Body of pancreas (tissue), 4 donors: ENCODE measurements at regions not wholly inside any gene's neighbourhood (a gene's known extent, or its start where the extent isn't known, plus 50 kb on each side); places are given as distances from the start of the nearest gene placed in this dataset.

Experiments
- CTCF ChIP-seq, 7 experiments: fragments of 450-650 bp in 4 of 7; fragments of 200-600 bp in 3 of 7; sonication (generic) in 3 of 7; IDR thresholded peaks; one replicate each; pipeline ENCODE4 v1.5.1; 2016 to 2019; ENCODE audit warnings: antibody characterized with exemption in 7 of 7
- POLR2A ChIP-seq, 3 donors: fragments of 450-650 bp; IDR thresholded peaks; one replicate each; pipeline ENCODE4 v1.6.1; 2016; ENCODE audit warnings: antibody characterized with exemption in 3 of 3, mild to moderate bottlenecking in 2 of 3

GRCh38 chr3:18670759-18671158, 245.6 kb upstream of the SATB1 start:
- TF ChIP-seq CTCF (IDR thresholded peaks at IDR 0.05): no peak
- no peak for TF ChIP-seq POLR2A (IDR thresholded peaks at IDR 0.05)
